Activated T-cell treated with anti-CD3 and anti-CD28 coated beads, Interleukin-2, amount 50 U/mL, for 72 hours (primary cell): ENCODE measurements at regions not wholly inside any gene's neighbourhood (a gene's known extent, or its start where the extent isn't known, plus 50 kb on each side); places are given as distances from the start of the nearest gene placed in this dataset.

ENCODE experiments used
- ATAC-seq, 2 donors: fragments of 150-1000 bp; cut with Tn5 transposase; replicated peaks in 1 of 2; 2 replicates each; pipeline ENCODE4 v1.10.0; 2021; ENCODE audit warnings: moderate library complexity in 2 of 2, mild to moderate bottlenecking in 1 of 2
- DNase-seq, 2 donors: peaks; one replicate each; pipeline ENCODE4 v3.0.0; 2021 to 2022; ENCODE audit warnings: mixed read lengths in 1 of 2
- H3K27ac Mint-ChIP-seq: one replicate; pipeline ENCODE4 v1.8.0; 2022; ENCODE audit warnings: mild to moderate bottlenecking, moderate library complexity, mixed read lengths
- H3K27me3 Mint-ChIP-seq: one replicate; pipeline ENCODE4 v1.8.0; 2022; ENCODE audit warnings: low read depth, mixed read lengths
- H3K36me3 Mint-ChIP-seq, 2 donors: one replicate each; pipeline ENCODE4 v1.8.0; 2022; ENCODE audit warnings: mixed read lengths in 2 of 2, mild to moderate bottlenecking in 1 of 2; ENCODE audit not compliant: insufficient read depth in 2 of 2
- H3K4me1 Mint-ChIP-seq: one replicate; pipeline ENCODE4 v1.8.0; 2022; ENCODE audit warnings: low read depth, mixed read lengths
- H3K4me3 Mint-ChIP-seq, 2 donors: one replicate each; pipeline ENCODE4 v1.8.0; 2022; ENCODE audit warnings: mild to moderate bottlenecking in 2 of 2, mixed read lengths in 2 of 2, moderate library complexity in 2 of 2
- H3K9me3 Mint-ChIP-seq, 2 donors: one replicate each; pipeline ENCODE4 v1.8.0; 2022; ENCODE audit warnings: mixed read lengths in 2 of 2

- Mint-ChIP-seq H3K27ac (no peak overlapping the region), H3K36me3 (no peaks in the 10 kb centered on the region), H3K4me1 (no peaks in the 10 kb centered on the region), H3K4me3 (no peak overlapping the region), H3K9me3 (peaks cover 2 to 4% of the 10 kb centered on the region in 2 donors), H3K27me3 (no peaks in the 10 kb centered on the region)
- ATAC-seq, result no peak
- DNase-seq, result no peak
These were observed 205.0 kb downstream of the ZIC1 start for GRCh38 chr3:147614210-147614609.

- Mint-ChIP-seq H3K9me3 (peaks cover 2 to 4% of the 10 kb centered on the region in 2 donors), H3K27ac (no peak overlapping the region), H3K4me3 (no peak overlapping the region), H3K4me1 (no peaks in the 10 kb centered on the region), H3K27me3 (no peaks in the 10 kb centered on the region), H3K36me3 (no peaks in the 10 kb centered on the region)
- ATAC-seq, result no peak
- no peak for DNase-seq
These were observed 205.9 kb downstream of the ZIC1 start for GRCh38 chr3:147615035-147615434.

- DNase-seq (no peak), ATAC-seq (no peak)
- no peaks in the 10 kb centered on the region for H3K36me3 Mint-ChIP-seq
- no peaks in the 10 kb centered on the region for H3K27me3 Mint-ChIP-seq
- no peak overlapping the region for H3K27ac Mint-ChIP-seq
- H3K4me1 Mint-ChIP-seq, result no peaks in the 10 kb centered on the region
- no peak overlapping the region for H3K4me3 Mint-ChIP-seq
- H3K9me3 Mint-ChIP-seq, result no peaks in the 10 kb centered on the region
These were observed 207.9 kb downstream of the ZIC1 start for GRCh38 chr3:147616998-147617619.

GRCh38 chr3:147618691-147619090 is 209.5 kb downstream of the ZIC1 start:
- H3K27ac Mint-ChIP-seq, result no peak overlapping the region
- DNase-seq (no peak), ATAC-seq (no peak)
- H3K27me3 Mint-ChIP-seq, result no peaks in the 10 kb centered on the region
- no peak overlapping the region for H3K4me3 Mint-ChIP-seq
- H3K9me3 Mint-ChIP-seq, result peaks cover 0 to under 1% of the 10 kb centered on the region in 2 donors
- no peaks in the 10 kb centered on the region for H3K36me3 Mint-ChIP-seq
- H3K4me1 Mint-ChIP-seq, result no peaks in the 10 kb centered on the region

GRCh38 chr3:147619921-147620560 is 210.9 kb downstream of the ZIC1 start:
- Mint-ChIP-seq H3K27me3 (no peaks in the 10 kb centered on the region), H3K4me1 (no peaks in the 10 kb centered on the region), H3K27ac (no peak overlapping the region), H3K4me3 (no peak overlapping the region), H3K9me3 (peaks cover 0 to 3% of the 10 kb centered on the region in 2 donors), H3K36me3 (no peaks in the 10 kb centered on the region)
- ATAC-seq (no peak), DNase-seq (no peak)

- Mint-ChIP-seq H3K36me3 (no peaks in the 10 kb centered on the region), H3K4me1 (no peaks in the 10 kb centered on the region), H3K9me3 (peaks cover 0 to 4% of the 10 kb centered on the region in 2 donors), H3K27me3 (no peaks in the 10 kb centered on the region), H3K4me3 (no peak overlapping the region), H3K27ac (no peak overlapping the region)
- DNase-seq (no peak), ATAC-seq (no peak)
These were observed 211.7 kb downstream of the ZIC1 start for GRCh38 chr3:147620906-147621305.

GRCh38 chr3:147630921-147631415 is 221.8 kb downstream of the ZIC1 start:
- no peak overlapping the region for H3K4me3 Mint-ChIP-seq
- no peaks in the 10 kb centered on the region for H3K36me3 Mint-ChIP-seq
- H3K9me3 Mint-ChIP-seq, result peaks cover 0 to 4% of the 10 kb centered on the region in 2 donors
- DNase-seq, result no peak
- H3K4me1 Mint-ChIP-seq, result no peaks in the 10 kb centered on the region
- no peaks in the 10 kb centered on the region for H3K27me3 Mint-ChIP-seq
- ATAC-seq, result no peak
- no peak overlapping the region for H3K27ac Mint-ChIP-seq

- H3K9me3 Mint-ChIP-seq, result peaks cover 7 to 8% of the 10 kb centered on the region in 2 donors
- H3K4me1 Mint-ChIP-seq, result no peaks in the 10 kb centered on the region
- no peaks in the 10 kb centered on the region for H3K27me3 Mint-ChIP-seq
- ATAC-seq (no peak), DNase-seq (no peak)
- H3K36me3 Mint-ChIP-seq, result no peaks in the 10 kb centered on the region
- no peak overlapping the region for H3K27ac Mint-ChIP-seq
- H3K4me3 Mint-ChIP-seq, result no peak overlapping the region
These were observed 231.6 kb downstream of the ZIC1 start for GRCh38 chr3:147640781-147641180.

GRCh38 chr3:147645761-147646160 is 236.6 kb downstream of the ZIC1 start:
- ATAC-seq, result no peak
- H3K4me1 Mint-ChIP-seq, result no peaks in the 10 kb centered on the region

GRCh38 chr3:147649475-147649874 is 240.3 kb downstream of the ZIC1 start:
- Mint-ChIP-seq H3K4me3 (no peak overlapping the region), H3K27me3 (no peaks in the 10 kb centered on the region), H3K4me1 (no peaks in the 10 kb centered on the region), H3K27ac (no peak overlapping the region), H3K9me3 (peaks cover 5% of the 10 kb centered on the region in 2 donors), H3K36me3 (no peaks in the 10 kb centered on the region)
- ATAC-seq (no peak), DNase-seq (no peak)

More at GRCh38 chr3:147645761-147646160, 236.6 kb downstream of the ZIC1 start:
- Mint-ChIP-seq H3K9me3 (peaks cover 4 to 5% of the 10 kb centered on the region in 2 donors), H3K27ac (no peak overlapping the region), H3K36me3 (no peaks in the 10 kb centered on the region), H3K27me3 (no peaks in the 10 kb centered on the region), H3K4me3 (no peak overlapping the region)
- DNase-seq, result no peak

- no peaks in the 10 kb centered on the region for H3K27me3 Mint-ChIP-seq
- H3K4me3 Mint-ChIP-seq, result no peak overlapping the region
- no peaks in the 10 kb centered on the region for H3K4me1 Mint-ChIP-seq
- H3K9me3 Mint-ChIP-seq, result peaks cover 2 to 3% of the 10 kb centered on the region in 2 donors
- H3K36me3 Mint-ChIP-seq, result no peaks in the 10 kb centered on the region
- no peak overlapping the region for H3K27ac Mint-ChIP-seq
- DNase-seq (no peak), ATAC-seq (no peak)
These were observed 242.1 kb downstream of the ZIC1 start for GRCh38 chr3:147651107-147651778.

GRCh38 chr3:147652651-147653366 is 243.6 kb downstream of the ZIC1 start:
- no peaks in the 10 kb centered on the region for H3K27me3 Mint-ChIP-seq

GRCh38 chr3:147653367-147653923 is 244.3 kb downstream of the ZIC1 start:
- Mint-ChIP-seq H3K4me1 (no peaks in the 10 kb centered on the region), H3K27me3 (no peaks in the 10 kb centered on the region), H3K27ac (no peak overlapping the region), H3K9me3 (peaks cover 1 to 2% of the 10 kb centered on the region in 2 donors), H3K36me3 (no peaks in the 10 kb centered on the region), H3K4me3 (no peak overlapping the region)
- no peak for ATAC-seq
- no peak for DNase-seq

More at GRCh38 chr3:147652651-147653366, 243.6 kb downstream of the ZIC1 start:
- DNase-seq (no peak), ATAC-seq (no peak)
- Mint-ChIP-seq H3K4me3 (no peak overlapping the region), H3K27ac (no peak overlapping the region), H3K4me1 (no peaks in the 10 kb centered on the region), H3K36me3 (no peaks in the 10 kb centered on the region), H3K9me3 (peaks cover 1 to 2% of the 10 kb centered on the region in 2 donors)
